ENCODE measurements at regions not wholly inside any gene's neighbourhood (a gene's known extent, or its start where the extent isn't known, plus 50 kb on each side); places are given as distances from the start of the nearest gene placed in this dataset.

GRCh38 chr12:83335748-83336147 is 649.0 kb downstream of the TMTC2 start:
- Mint-ChIP-seq H3K27ac (no peak overlapping the region), H3K4me3 (no peak overlapping the region), H3K9me3 (peaks cover 2% of the 10 kb centered on the region), H3K4me1 (ENCODE audit: low read depth) (no peaks in the 10 kb centered on the region), H3K36me3 (ENCODE audit: low read depth) (no peaks in the 10 kb centered on the region), H3K27me3 (no peaks in the 10 kb centered on the region)
- POLR2A ChIA-PET: no interaction called here
- no peak for DNase-seq
- H3K4me3 ChIP-seq (ENCODE audit: low read length): no peak overlapping the region
- peaks cover 0 to 9% of the 10 kb centered on the region in 2 experiments for H3K9me3 ChIP-seq (ENCODE audit: control insufficient read depth in 1 of 2, insufficient read depth in 1 of 2, low read length in 2 of 2)
- H3K36me3 ChIP-seq (ENCODE audit: insufficient read depth, low read length): no peaks in the 10 kb centered on the region
- H3K4me1 ChIP-seq (ENCODE audit: insufficient read depth, low read length): no peaks in the 10 kb centered on the region
- H3K27me3 ChIP-seq (ENCODE audit: control insufficient read depth in 1 of 2, insufficient read depth in 2 of 2, low read length in 2 of 2): no peaks in the 10 kb centered on the region
- CTCF ChIA-PET: no interaction called here
- ATAC-seq (ENCODE audit: poor library complexity): no peak
- H3K27ac ChIP-seq (ENCODE audit: low read depth in 1 of 2, low read length in 2 of 2): no peak overlapping the region
- intact Hi-C loops (cut with DNase I, micrococcal nuclease): no loop called here
- TF ChIP-seq CTCF (IDR thresholded peaks at IDR 0.05): no peak

GRCh38 chr12:83326666-83327065 is 640.0 kb downstream of the TMTC2 start:
- no peaks in the 10 kb centered on the region for H3K27me3 ChIP-seq (ENCODE audit: control insufficient read depth in 1 of 2, insufficient read depth in 2 of 2, low read length in 2 of 2)
- no peaks in the 10 kb centered on the region for H3K27me3 Mint-ChIP-seq
- intact Hi-C loops (cut with DNase I, micrococcal nuclease): no loop called here
- no peak for TF ChIP-seq CTCF (IDR thresholded peaks at IDR 0.05)
- no peaks in the 10 kb centered on the region for H3K36me3 ChIP-seq (ENCODE audit: insufficient read depth, low read length)
- H3K4me1 ChIP-seq (ENCODE audit: insufficient read depth, low read length): no peaks in the 10 kb centered on the region
- no peaks in the 10 kb centered on the region for H3K9me3 Mint-ChIP-seq
- DNase-seq: no peak
- ChIA-PET CTCF (interaction anchor here (1.0 kb wide), 1 partner anchor 9 kb away, joined by 3 read pairs; no protein-coding TSS in a partner anchor), POLR2A (no interaction called here)
- no peaks in the 10 kb centered on the region for H3K4me1 Mint-ChIP-seq (ENCODE audit: low read depth)
- no peaks in the 10 kb centered on the region for H3K9me3 ChIP-seq (ENCODE audit: control insufficient read depth in 1 of 2, insufficient read depth in 1 of 2, low read length in 2 of 2)
- ATAC-seq (ENCODE audit: poor library complexity): no peak
- H3K4me3 ChIP-seq (ENCODE audit: low read length): no peak overlapping the region
- no peak overlapping the region for H3K27ac Mint-ChIP-seq
- no peak overlapping the region for H3K27ac ChIP-seq (ENCODE audit: low read depth in 1 of 2, low read length in 2 of 2)
- no peak overlapping the region for H3K4me3 Mint-ChIP-seq
- H3K36me3 Mint-ChIP-seq (ENCODE audit: low read depth): no peaks in the 10 kb centered on the region

- POLR2A ChIA-PET: no interaction called here
- no peaks in the 10 kb centered on the region for H3K27me3 Mint-ChIP-seq
- no peaks in the 10 kb centered on the region for H3K4me1 Mint-ChIP-seq (ENCODE audit: low read depth)
- no peaks in the 10 kb centered on the region for H3K9me3 Mint-ChIP-seq
- TF ChIP-seq CTCF (IDR thresholded peaks at IDR 0.05): no peak
- H3K27ac Mint-ChIP-seq: no peak overlapping the region
- Histone ChIP-seq H3K27me3 (ENCODE audit: control insufficient read depth in 1 of 2, insufficient read depth in 2 of 2, low read length in 2 of 2) (no peaks in the 10 kb centered on the region), H3K4me3 (ENCODE audit: low read length) (no peak overlapping the region), H3K4me1 (ENCODE audit: insufficient read depth, low read length) (no peaks in the 10 kb centered on the region), H3K27ac (ENCODE audit: low read depth in 1 of 2, low read length in 2 of 2) (no peak overlapping the region), H3K9me3 (ENCODE audit: control insufficient read depth in 1 of 2, insufficient read depth in 1 of 2, low read length in 2 of 2) (no peaks in the 10 kb centered on the region), H3K36me3 (ENCODE audit: insufficient read depth, low read length) (no peaks in the 10 kb centered on the region)
- ATAC-seq (ENCODE audit: poor library complexity) (no peak), DNase-seq (no peak)
- no peak overlapping the region for H3K4me3 Mint-ChIP-seq
- CTCF ChIA-PET: no interaction called here
- intact Hi-C loops (cut with DNase I, micrococcal nuclease): no loop called here
- no peaks in the 10 kb centered on the region for H3K36me3 Mint-ChIP-seq (ENCODE audit: low read depth)
Measured at GRCh38 chr12:83323866-83324265, 637.2 kb downstream of the TMTC2 start.

Data from CD4-positive, alpha-beta T cell (primary cell).